ENCODE measurements at regions not wholly inside any gene's neighbourhood (a gene's known extent, or its start where the extent isn't known, plus 50 kb on each side); places are given as distances from the start of the nearest gene placed in this dataset.

- Histone ChIP-seq H3K4me2 (ENCODE audit: extremely low read depth, insufficient read depth, low read length) (no peak overlapping the region), H3K36me3 (ENCODE audit: control insufficient read depth, insufficient read depth, low read length) (no peaks in the 10 kb centered on the region), H4K20me1 (ENCODE audit: control insufficient read depth, extremely low read depth, insufficient read depth, low read length) (no peaks in the 10 kb centered on the region)
Observed at GRCh38 chr4:30815685-30816084, 95.5 kb downstream of the PCDH7 start.

DNA sequence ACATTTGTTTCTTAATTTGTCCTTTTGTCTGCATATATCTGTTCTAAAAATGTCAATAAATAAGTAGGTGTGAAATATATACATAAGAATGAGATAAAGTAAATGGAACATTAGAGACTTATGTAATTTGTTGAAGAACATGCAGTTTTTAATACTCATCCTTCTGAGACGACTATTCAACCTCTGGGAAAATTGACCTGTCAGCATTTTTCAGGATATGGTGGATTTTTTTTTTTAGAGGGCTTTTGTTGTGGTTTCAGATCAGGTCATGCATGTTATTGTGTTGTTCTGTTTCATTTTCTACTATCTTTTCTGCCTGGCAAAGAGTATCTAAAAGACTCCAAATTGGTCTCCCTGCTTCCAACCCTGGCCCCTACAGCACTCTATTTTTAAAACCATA lies 97.3 kb downstream of the PCDH7 start:
- no peaks in the 10 kb centered on the region for H3K27me3 ChIP-seq (ENCODE audit: control insufficient read depth, insufficient read depth, low read length)
- H3K79me2 ChIP-seq (ENCODE audit: control insufficient read depth, insufficient read depth, low read length), result no peaks in the 10 kb centered on the region
- H3K4me1 ChIP-seq (ENCODE audit: control insufficient read depth, extremely low read depth, insufficient read depth, low read length), result no peaks in the 10 kb centered on the region
- no peak for TF ChIP-seq CTCF (conservative IDR thresholded peaks at IDR 0.05 in 1 of 2, IDR thresholded peaks at IDR 0.05 in 1 of 2; ENCODE audit: low read depth in 1 of 2, low read length in 2 of 2)
- TF ChIP-seq EZH2 (IDR thresholded peaks at IDR 0.05; ENCODE audit: low read length, missing control alignments), result no peak
- no peak overlapping the region for H2AFZ ChIP-seq (ENCODE audit: low read length)
- DNase-seq (ENCODE audit: low read depth in 2 of 2), result no peak
- H3K4me3 ChIP-seq (replicated peaks in 1 of 4; ENCODE audit: control extremely low read depth in 1 of 4, insufficient read depth in 1 of 4, low read depth in 3 of 4, low read length in 4 of 4), result no peak overlapping the region
- H3K4me2 ChIP-seq (ENCODE audit: extremely low read depth, insufficient read depth, low read length), result no peak overlapping the region
- no peak overlapping the region for H3K27ac ChIP-seq (ENCODE audit: insufficient read depth, low read length)
- H3K36me3 ChIP-seq (ENCODE audit: control insufficient read depth, insufficient read depth, low read length), result no peaks in the 10 kb centered on the region
- no peaks in the 10 kb centered on the region for H3K9me3 ChIP-seq (ENCODE audit: control insufficient read depth, insufficient read depth, low read depth, low read length)
- no peaks in the 10 kb centered on the region for H4K20me1 ChIP-seq (ENCODE audit: control insufficient read depth, extremely low read depth, insufficient read depth, low read length)
- no peak overlapping the region for H3K9ac ChIP-seq (ENCODE audit: insufficient read depth, low read length)

More at GRCh38 chr4:30815685-30816084, 95.5 kb downstream of the PCDH7 start:
- Histone ChIP-seq H3K9me3 (ENCODE audit: control insufficient read depth, insufficient read depth, low read depth, low read length) (no peaks in the 10 kb centered on the region), H2AFZ (ENCODE audit: low read length) (no peak overlapping the region), H3K4me3 (replicated peaks in 1 of 4; ENCODE audit: control extremely low read depth in 1 of 4, insufficient read depth in 1 of 4, low read depth in 3 of 4, low read length in 4 of 4) (no peak overlapping the region), H3K27ac (ENCODE audit: insufficient read depth, low read length) (no peak overlapping the region), H3K9ac (ENCODE audit: insufficient read depth, low read length) (no peak overlapping the region), H3K79me2 (ENCODE audit: control insufficient read depth, insufficient read depth, low read length) (no peaks in the 10 kb centered on the region), H3K4me1 (ENCODE audit: control insufficient read depth, extremely low read depth, insufficient read depth, low read length) (no peaks in the 10 kb centered on the region), H3K27me3 (ENCODE audit: control insufficient read depth, insufficient read depth, low read length) (no peaks in the 10 kb centered on the region)
- TF ChIP-seq EZH2 (IDR thresholded peaks at IDR 0.05; ENCODE audit: low read length, missing control alignments) (no peak), CTCF (conservative IDR thresholded peaks at IDR 0.05 in 1 of 2, IDR thresholded peaks at IDR 0.05 in 1 of 2; ENCODE audit: low read depth in 1 of 2, low read length in 2 of 2) (no peak)
- no peak for DNase-seq (ENCODE audit: low read depth in 2 of 2)

DNA sequence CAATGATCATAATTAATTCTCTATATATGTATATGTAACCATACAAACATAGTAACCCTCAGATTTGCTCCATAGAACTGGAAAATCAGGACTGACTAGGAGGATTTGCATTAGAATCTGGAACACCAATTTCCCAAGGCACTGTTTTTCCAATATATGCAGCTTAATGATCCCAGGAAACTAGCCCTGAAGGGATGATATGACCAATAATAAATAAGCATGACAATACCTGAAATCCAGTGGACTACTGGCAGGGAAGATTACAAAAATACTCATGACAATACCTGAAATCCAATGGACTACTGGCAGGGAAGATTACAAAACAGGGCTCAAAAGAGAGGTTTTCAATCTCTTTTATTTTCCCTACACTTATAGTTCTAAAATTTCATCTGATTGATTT lies 98.4 kb downstream of the PCDH7 start:
- H3K9ac ChIP-seq (ENCODE audit: insufficient read depth, low read length), result no peak overlapping the region
- no peaks in the 10 kb centered on the region for H4K20me1 ChIP-seq (ENCODE audit: control insufficient read depth, extremely low read depth, insufficient read depth, low read length)
- no peak for DNase-seq (ENCODE audit: low read depth in 2 of 2)
- H2AFZ ChIP-seq (ENCODE audit: low read length), result no peak overlapping the region
- no peaks in the 10 kb centered on the region for H3K79me2 ChIP-seq (ENCODE audit: control insufficient read depth, insufficient read depth, low read length)
- no peak overlapping the region for H3K27ac ChIP-seq (ENCODE audit: insufficient read depth, low read length)
- TF ChIP-seq EZH2 (IDR thresholded peaks at IDR 0.05; ENCODE audit: low read length, missing control alignments) (no peak), CTCF (conservative IDR thresholded peaks at IDR 0.05 in 1 of 2, IDR thresholded peaks at IDR 0.05 in 1 of 2; ENCODE audit: low read depth in 1 of 2, low read length in 2 of 2) (no peak)
- H3K4me1 ChIP-seq (ENCODE audit: control insufficient read depth, extremely low read depth, insufficient read depth, low read length), result no peaks in the 10 kb centered on the region
- no peak overlapping the region for H3K4me2 ChIP-seq (ENCODE audit: extremely low read depth, insufficient read depth, low read length)
- H3K36me3 ChIP-seq (ENCODE audit: control insufficient read depth, insufficient read depth, low read length), result no peaks in the 10 kb centered on the region
- no peaks in the 10 kb centered on the region for H3K27me3 ChIP-seq (ENCODE audit: control insufficient read depth, insufficient read depth, low read length)
- H3K4me3 ChIP-seq (replicated peaks in 1 of 4; ENCODE audit: control extremely low read depth in 1 of 4, insufficient read depth in 1 of 4, low read depth in 3 of 4, low read length in 4 of 4), result no peak overlapping the region
- H3K9me3 ChIP-seq (ENCODE audit: control insufficient read depth, insufficient read depth, low read depth, low read length), result no peaks in the 10 kb centered on the region

Measured in fibroblast of lung (primary cell).